Astrocyte of the spinal cord (primary cell): ENCODE measurements at regions not wholly inside any gene's neighbourhood (a gene's known extent, or its start where the extent isn't known, plus 50 kb on each side); places are given as distances from the start of the nearest gene placed in this dataset.

Source experiments
- DNase-seq: peaks from one replicate; pipeline ENCODE4 v3.0.0; 2011; ENCODE audit warnings: low read depth, low spot score
- H3K4me3 ChIP-seq: 2 replicates; pipeline ENCODE4 v1.5.1; 2011; ENCODE audit warnings: low read depth, mild to moderate bottlenecking, low read length, moderate library complexity
- in situ Hi-C: cut with HindIII; loops from 2 replicates; pipeline ENCODE4 v1.10.0; 2017; ENCODE audit warnings: low sequenced_read_pairs
- TF ChIP-seq, protein P1 (sequence below): IDR thresholded peaks from 2 replicates; pipeline ENCODE4 v1.5.1; 2012; ENCODE audit warnings: low read depth, mild to moderate bottlenecking, low read length, inconsistent platforms

DNA sequence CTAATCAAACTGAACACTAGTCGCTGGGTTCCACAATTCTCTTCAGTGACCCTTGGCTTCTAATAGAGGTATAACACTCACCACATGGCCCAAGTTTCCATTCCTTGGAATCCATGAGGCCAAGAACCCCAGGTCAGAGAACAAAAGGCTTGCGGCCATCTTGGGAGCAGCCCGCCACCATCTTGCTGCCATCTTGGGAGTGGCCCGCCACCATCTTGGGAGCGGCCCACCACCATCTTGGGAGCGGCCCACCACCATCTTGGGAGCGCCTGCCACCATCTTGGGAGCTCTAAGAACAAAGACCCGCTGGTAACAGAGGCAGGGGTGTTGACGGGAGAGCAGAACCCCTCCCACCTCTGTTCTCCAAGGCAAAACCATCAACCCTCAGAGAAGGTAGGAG lies 493.4 kb downstream of the MATN1 start:
- in situ Hi-C loops, result no loop called here
- TF ChIP-seq, protein P1, sequence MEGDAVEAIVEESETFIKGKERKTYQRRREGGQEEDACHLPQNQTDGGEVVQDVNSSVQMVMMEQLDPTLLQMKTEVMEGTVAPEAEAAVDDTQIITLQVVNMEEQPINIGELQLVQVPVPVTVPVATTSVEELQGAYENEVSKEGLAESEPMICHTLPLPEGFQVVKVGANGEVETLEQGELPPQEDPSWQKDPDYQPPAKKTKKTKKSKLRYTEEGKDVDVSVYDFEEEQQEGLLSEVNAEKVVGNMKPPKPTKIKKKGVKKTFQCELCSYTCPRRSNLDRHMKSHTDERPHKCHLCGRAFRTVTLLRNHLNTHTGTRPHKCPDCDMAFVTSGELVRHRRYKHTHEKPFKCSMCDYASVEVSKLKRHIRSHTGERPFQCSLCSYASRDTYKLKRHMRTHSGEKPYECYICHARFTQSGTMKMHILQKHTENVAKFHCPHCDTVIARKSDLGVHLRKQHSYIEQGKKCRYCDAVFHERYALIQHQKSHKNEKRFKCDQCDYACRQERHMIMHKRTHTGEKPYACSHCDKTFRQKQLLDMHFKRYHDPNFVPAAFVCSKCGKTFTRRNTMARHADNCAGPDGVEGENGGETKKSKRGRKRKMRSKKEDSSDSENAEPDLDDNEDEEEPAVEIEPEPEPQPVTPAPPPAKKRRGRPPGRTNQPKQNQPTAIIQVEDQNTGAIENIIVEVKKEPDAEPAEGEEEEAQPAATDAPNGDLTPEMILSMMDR, result no peak
- H3K4me3 ChIP-seq, result no peak overlapping the region
- no peak for DNase-seq

DNA sequence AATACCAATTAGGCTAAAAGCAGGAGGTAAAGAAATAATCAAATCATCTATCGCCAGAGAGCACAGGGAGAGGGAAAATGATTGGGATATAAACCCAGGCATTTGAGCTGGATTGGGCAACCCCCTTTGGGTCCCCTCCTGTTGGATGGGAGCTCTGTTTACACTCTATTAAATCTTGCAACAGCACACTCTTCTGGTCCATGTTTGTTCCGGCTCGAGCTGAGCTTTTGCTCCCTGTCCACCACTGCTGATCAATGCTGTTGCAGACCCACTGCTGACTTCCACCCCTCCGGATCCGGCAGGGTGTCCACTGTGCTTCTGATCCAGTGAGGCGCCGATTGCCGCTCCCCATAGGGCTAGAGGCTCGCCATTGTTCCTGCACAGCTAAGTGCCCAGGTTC lies 493.8 kb downstream of the MATN1 start:
- TF ChIP-seq, protein P1, result no peak
- no peak overlapping the region for H3K4me3 ChIP-seq
- no peak for DNase-seq
- in situ Hi-C loops, result no loop called here

DNA sequence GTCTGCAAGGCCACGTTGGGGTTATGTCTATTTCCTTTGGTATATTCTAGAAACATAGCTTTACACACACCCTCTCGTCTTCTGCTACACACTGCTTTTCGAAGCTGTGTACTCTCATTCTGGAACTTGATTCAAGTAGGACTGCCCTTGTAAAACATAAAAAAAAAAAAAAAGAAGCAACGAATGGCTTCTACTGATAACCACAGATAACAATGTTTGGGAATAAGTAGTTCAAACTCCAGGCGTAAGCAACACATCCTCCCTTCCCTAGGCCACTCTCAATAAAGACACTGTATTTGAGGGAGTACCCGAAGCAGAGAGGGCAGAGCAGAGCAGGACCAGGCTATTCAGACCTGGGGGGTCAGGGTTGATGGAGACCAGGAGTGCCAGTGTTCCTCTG lies 496.7 kb downstream of the MATN1 start:
- in situ Hi-C loops, result no loop called here
- TF ChIP-seq, protein P1, result no peak
- no peak overlapping the region for H3K4me3 ChIP-seq
- DNase-seq, result no peak

DNA sequence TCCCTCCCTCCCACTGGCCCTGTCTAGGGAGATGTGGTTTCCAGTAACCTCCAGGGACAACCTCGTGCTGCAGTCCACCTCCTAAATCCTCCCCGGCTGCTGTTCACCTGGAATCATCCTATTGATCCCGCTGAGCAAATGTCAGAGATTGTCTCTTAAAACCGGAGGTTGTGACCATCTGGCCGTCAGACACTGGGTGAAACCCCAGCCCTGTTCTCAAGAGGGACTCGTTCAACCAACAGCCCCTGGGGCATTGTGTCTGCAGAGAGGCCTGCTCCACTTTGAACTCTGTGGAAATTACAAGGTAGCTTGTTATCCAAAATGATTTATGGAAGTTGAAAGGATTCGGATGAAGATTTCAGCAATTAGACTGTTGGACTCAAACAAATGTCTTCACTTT lies 498.0 kb downstream of the MATN1 start:
- H3K4me3 ChIP-seq, result no peak overlapping the region
- DNase-seq, result no peak
- in situ Hi-C loops, result no loop called here
- TF ChIP-seq, protein P1, result no peak

DNA sequence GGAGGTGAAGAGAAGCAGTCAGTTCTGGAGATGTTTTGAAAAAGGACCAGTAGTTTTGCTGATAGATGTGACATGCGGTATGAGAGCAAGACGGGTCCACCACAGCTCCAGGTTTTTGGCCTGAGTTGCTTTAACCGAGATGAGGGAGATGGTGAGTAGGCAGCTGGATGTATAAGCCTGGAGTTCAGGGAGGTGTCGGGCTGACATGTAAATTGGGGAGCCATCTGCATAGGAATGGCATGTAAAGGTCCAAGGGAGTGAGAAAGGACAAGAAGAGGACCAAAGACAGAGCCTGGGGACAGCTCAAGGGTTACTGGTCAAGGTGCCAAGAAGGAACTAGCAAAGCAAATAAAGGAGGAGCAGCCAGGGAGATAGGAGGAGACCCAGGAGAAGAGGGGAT lies 503.7 kb downstream of the MATN1 start:
- DNase-seq, result no peak
- TF ChIP-seq, protein P1, result no peak
- no peak overlapping the region for H3K4me3 ChIP-seq
- in situ Hi-C loops, result no loop called here

DNA sequence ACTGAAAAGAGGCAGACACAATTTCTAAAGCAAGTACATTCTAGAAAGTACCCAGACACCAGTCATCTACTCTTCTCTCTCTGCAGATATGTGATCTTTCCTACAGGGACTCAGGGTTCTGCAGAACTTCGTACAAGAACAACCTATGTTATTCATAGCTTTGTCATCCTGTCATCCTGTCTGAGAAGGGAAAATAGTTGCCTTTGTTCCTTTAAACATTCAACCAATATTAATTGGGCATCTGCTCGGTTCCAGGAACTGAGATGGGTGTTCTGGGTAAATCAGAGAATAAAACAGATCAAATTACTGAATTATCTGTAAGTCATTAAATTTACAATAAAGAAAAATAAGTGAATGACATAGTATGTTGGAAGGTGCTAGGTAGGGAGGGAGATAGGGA lies 504.9 kb downstream of the MATN1 start:
- H3K4me3 ChIP-seq, result no peak overlapping the region
- no peak for DNase-seq
- TF ChIP-seq, protein P1, result no peak
- in situ Hi-C loops, result no loop called here

DNA sequence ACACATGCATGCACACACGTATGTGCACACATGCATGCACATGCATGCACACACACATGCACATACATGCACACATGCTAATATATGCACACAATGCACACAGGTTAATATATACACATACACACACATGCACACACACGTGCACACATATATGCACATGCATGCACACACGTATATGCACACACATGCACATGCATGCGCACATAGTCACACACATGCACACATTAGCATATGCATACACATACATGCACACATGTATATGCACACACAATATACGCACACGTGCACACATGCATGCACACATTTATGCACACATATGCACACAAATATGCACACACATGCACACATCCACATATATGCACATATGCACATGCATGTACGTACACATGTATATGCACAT lies 506.8 kb downstream of the MATN1 start:
- in situ Hi-C loops, result no loop called here
- TF ChIP-seq, protein P1, result no peak
- no peak for DNase-seq
- no peak overlapping the region for H3K4me3 ChIP-seq
